IPS-NIHi11 (cell line): ENCODE measurements at regions not wholly inside any gene's neighbourhood (a gene's known extent, or its start where the extent isn't known, plus 50 kb on each side); places are given as distances from the start of the nearest gene placed in this dataset.

Source experiments
- DNase-seq: peaks from one replicate; pipeline ENCODE4 v3.0.0; 2012; ENCODE audit warnings: mixed read lengths, low spot score

DNA sequence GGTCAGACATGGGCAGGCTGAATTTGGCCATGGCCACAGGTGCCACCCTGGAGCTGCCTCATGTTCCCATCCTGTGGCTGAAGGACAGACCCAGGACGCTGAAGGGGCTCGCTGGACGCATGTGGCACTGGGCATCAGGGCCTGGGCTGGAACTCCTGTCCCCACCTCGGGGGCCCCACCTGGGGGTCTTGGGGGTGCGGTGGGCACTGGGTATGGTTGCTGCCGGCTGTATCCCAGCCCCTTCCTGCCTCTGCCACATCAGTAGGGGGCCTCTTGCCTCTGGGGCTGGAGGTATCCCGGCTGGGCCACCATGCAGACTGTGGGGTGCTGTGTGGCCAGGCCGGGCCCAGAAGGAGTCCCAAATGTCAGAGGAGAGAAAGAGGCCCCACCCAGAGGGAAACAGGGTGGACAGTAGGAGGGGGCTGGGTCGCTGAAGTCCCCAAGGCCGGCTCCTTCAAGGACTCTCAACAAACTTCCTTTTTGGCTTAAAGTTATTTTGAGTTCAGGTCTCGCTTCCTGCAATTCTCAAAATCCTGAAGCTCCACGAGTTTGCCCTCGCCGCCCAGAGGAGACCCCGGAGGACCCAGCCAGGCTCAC is 78.7 kb downstream of the SIK1 start:
- no peak for DNase-seq

DNA sequence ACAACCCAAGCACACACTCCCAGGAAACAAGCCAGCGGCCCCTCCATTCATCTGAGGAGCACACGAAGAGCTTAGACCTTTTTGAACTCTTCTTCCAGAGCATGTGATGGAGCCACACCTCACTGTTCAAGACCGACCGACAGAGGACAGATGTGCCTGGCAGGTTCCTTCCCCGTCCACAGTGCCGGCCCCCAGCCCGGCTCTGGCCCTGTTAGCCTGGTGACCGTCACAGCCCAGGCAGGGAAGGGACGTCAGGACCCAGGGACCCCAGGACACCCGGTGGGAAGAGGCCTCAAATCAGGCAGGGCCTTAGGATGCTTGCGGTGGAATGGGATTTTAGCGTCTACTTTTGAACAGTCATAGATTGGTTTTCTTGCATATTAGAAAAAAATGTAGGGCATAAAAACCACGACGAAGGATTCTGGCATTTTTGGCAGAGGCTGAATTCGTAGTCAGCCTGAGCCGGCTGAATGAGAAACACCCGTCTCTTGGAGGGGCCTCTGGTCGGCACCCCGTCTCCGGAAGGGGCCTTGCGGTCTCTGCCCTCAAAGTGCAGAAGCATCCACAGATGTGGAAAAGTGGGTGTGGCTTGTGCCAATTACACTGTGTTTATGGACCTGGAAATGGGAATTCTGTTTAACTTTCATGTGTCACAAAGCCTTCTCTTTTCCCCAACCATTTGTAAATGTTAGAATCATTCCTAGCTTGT is 79.3 kb downstream of the SIK1 start:
- no peak for DNase-seq

DNA sequence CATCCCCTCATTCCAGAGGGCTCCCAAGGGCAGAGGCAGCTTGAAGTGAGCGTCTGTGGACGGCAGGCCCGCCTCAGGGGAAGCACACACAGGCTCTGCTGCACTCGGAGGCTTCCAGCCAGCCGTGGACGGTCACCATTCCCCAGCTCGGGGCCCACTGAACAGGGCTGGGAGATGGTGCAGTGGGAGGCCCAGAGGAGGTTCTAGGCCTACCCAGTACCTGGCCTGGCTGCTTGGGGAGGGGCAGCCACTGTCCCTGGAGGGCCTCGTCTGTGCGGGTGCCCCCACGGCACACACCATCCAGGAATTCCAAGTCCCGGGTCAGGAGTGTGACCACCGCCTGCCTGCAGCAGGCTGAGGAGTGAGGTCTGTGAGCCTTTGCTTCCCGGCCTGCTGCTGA is 80.4 kb downstream of the SIK1 start:
- DNase-seq = no peak

DNA sequence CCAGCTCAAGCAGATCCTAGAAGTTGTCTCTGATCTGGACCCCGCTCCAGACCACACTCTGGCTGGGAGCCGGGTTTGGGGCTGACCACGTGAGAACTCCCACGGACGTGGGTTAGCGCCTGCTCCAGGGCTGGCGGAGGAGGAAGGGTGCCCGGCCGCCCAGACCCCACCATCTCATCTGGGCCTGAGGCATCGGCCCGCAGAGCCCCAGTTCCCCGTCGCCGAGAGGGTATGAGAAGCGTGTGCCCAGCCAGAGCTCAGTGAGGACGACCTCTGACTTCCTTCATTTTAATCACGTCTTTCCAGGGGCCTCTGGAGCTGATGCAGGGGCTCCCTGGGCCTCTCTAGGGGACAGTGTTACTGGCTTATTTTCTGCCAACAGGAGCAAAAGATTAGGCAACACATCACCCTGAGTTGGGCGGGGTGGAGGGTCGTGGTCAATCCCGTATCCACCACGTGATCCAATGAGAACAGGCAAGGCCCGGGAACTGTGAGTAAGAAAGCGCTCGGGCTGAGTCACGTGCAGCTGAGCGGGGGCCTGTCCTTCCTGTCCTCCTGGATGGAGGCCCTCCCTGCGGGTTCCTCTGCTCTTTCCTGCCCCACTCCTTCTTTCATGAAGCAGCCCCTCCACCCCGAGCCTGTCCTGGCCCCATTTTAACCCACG is 81.1 kb downstream of the SIK1 start:
- DNase-seq = no peak

DNA sequence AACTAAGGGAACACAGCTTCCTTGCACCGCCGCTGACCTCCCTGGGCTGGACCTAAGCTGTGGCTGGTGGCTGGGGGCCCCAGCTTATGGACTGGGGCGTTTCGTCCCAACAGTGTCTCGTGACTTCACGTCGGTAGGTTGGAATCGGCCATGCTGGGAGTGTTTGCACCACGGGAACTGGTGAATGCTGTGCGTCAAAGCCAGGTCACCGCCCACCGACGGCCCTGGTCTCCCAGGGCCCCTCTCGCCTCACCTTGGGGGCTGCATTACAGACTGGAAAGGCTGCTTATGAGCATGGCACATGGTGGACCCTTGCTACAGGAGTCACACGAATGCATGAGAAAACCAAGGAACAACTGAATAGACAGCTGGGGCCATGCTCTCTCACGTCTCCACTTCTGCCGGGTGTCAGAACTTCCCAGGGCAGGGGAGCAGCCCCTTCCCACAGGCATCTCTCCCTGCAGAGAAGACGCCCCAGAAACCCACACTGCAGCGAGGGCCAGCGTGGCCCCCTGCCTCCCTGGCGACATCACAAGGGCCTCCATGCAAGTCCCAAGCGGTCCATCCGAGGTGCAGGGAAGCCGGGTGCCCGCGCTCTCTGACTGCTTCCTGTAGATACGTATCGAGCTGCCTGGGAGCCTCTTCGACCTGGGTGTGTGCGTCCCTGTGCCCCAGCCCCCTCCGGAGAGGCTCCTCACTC is 81.7 kb downstream of the SIK1 start:
- DNase-seq = no peak

DNA sequence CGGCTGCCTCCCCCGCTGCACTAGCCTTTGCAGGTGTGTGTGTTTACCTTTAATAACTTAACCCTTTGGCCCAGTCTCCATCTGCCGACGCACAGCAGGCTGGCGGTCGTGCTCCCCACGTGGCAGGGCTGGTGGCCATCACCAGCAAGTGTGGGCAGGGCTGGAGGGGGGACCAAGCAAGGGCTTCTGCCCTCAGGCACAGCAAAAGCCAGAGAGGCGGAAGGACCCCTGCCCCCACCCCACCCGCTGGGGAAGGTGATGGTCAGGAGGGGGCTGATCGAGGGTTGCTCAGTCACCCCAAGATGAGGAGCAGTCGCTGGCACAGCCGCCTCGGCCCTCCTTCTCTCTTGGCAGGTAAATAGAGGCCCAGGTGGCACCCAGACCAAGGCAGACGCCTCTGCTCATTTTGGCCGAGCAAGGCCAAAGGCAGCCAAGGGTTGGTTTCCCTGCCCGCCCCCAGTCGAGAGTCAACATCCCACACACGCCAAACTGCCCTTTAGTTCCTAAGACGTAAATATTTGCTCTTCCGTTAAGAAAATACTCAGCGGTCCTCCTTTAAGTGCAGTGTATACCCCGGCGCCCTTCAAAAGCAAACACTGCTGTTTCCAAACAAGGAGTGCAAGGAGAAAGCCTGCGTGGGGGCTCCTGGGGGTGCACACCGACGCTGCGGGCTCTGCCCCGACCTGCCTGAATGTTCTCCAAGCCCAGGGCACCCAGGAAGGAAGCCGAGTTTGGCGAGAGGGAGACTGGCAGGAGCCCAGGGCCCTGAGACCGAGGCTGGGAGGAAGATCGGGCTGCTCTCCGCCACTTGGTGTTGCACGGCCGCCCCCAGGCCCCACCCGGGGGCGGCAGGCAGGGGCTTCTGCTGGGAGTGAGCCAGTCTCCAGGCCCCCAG is 82.7 kb downstream of the SIK1 start:
- no peak for DNase-seq

DNA sequence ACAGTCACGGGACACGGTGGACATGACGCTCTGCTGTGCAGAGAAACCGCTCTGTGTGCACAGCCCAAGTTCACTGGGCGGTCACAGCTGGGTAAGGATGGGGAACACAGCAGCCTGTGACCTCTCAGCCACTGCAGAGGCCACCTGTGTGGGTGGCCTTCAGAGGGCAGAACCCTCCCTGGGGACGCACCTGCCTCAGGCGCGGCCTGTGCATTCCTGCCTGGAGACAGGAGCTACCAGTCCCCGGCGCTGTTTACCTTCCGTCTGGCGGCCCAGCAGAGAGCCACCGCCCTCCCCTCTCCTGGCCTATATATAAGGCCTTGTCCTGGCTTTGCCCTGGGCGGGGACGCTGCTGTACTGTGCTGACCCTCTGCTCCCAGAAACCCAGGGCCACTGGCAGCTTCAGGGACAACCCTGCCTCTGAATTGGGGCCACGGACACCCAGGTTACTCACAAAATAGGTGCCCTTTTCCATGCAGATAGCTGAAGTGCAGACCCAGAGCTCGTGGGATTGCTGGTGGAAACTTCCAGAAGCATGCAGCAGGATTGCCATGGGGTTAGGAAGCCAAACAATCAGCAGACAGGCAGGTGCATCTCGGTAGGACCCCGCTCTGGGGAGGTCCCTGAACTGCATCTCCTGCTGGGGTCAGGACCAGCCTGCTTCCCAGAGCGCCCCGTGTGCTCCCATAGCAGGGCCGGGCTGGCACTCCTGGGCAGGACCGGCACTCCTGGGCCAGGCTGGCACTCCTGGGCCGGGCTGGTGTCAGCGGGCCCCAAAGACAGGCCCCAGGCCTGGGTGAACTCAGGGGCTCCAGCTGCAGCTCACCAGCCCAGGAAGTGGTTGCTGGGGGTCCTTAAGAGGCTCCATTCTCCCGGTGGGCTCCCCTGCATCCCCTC is 83.6 kb downstream of the SIK1 start:
- peak; percentile 65 for DNase-seq

DNA sequence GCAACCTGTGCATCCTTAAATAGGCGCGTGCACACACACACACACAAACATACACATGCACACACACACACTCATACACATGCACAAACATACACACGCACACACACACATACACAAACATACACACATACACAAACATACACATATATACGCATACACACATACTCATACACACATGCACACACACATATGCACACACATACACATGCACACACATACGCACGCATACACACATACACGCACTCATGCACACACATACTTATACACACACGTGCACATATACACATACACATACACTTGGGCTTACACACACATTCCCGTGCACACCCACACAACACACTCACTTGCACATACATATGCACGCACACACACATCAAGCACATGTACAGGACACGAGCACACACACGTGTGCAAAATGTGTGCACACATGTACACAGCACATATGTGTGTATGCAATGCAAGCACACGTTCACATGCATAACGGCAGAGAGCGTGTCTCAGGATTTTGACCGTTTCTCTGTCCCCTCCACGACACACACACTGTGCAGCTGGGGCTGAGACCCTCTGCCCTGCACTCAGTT is 84.5 kb downstream of the SIK1 start:
- no peak for DNase-seq

DNA sequence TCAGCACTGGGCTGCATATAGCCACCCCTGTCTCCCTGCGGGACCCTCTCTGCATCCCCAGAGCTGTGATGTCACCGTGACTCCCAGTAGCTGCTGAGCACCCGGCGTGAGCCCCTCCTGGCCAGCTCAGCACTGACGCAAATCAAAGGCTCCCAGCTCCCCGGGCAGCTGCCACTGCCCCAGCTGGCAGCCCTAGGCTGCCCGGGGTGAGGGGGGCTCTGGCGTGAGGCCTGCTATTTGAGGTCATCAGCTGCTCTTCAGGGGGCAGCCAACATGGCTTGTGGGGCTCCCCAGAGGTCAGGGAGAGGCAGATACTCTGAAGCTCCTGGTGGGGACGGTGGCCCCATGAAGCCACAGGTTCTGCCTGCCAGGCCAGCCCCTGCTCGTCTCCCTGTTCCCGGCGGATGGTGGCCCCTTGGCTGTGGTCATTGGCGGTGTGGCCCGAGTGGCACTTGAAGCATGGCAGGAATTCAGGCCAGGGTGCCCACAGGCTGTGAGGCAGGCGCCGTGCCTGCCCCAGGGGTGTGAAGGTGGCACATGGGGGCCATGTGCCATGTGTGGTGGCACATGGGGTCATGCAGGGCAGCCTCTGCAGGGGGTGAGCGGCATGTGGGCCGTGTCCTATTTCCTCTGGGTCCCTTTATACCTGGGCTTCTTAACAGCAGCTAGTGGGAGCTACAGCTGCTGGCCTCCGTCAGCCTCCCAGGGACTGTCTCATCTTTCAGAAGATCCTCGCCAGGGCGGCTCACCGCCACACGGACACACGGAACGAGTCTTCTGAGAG is 85.4 kb downstream of the SIK1 start:
- DNase-seq = no peak

DNA sequence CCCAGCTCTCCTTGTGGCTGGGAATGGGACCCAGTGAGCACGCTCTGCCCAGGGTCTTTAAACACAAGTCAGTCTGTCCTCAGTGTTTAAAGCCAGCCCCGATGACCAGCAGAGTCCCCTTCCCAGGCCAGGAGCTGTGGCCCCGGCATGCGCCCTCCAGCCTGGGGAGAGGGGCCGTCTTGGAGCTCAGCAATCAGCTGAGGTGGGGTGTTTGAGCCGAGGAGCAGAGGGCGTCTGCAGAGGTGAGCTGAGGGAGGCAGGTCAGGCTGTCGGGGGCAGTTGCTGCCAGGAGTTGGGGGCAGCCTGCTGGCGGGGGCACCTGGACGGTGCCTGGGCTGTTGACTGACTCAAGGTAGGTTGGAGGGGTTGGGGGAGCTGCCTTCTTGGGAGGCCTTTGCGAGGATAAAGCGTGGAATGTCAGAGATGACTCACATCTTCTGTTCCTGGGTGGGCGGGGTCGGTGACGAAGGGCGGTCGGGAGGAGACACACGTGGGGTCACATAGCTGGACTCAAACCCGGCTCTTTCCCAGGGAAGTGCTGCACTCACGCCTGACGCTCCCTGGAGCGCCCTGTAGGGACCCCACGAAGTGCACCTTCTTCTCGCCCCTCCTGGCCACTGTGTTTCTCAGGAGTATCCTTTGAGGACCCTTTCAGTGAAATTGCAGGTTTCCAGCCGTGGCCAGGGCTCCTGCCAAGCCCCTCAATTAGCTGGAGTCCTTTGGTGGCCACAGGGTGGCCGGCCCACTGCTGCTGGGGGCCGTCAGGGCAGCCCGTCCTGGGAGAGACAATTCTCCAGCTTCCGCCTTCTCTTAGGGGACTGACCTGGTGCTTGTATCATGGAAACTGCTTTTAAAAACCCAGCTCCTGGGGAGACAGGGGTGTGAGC is 86.2 kb downstream of the SIK1 start:
- DNase-seq = no peak

DNA sequence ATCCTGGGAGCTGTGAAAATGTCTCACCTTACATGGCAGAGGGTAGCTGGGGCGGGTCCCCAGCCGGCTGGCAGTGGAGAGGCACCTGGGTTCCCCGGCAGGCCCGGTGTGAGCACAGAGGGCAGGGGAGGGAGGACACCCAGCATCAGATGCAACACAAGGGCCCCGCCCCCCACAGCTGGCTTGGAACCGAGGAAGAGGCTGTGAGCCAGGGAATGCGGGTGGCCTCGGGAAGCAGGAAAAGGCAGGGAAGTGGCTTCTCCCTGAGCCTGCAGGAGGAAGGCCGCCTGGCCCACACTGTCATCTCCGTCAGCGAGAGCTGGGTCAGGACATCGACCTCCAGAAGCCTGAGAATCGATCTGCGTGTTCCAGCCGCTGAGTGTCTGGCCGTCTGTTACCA is 87.3 kb downstream of the SIK1 start:
- DNase-seq = no peak

DNA sequence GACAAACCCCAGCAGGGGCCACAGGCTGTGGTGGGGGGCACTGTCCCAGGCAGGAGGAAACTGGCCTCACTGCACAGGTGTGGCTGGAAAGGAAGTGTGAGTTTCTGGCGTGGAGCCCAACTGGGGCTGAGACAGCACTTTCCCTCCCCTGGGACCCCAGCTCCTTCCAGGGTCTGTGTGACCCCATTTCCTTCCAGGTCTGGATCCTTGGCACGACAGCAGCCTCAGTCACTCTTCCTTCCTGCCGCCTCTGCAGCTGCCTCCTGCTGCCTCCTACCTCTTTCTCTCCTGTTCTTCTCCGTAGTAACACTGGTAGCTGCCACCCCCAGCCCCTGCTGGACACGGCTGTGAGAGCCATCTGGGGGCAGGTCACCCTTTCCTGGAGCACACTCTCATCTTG is 88.0 kb downstream of the SIK1 start:
- DNase-seq = no peak

DNA sequence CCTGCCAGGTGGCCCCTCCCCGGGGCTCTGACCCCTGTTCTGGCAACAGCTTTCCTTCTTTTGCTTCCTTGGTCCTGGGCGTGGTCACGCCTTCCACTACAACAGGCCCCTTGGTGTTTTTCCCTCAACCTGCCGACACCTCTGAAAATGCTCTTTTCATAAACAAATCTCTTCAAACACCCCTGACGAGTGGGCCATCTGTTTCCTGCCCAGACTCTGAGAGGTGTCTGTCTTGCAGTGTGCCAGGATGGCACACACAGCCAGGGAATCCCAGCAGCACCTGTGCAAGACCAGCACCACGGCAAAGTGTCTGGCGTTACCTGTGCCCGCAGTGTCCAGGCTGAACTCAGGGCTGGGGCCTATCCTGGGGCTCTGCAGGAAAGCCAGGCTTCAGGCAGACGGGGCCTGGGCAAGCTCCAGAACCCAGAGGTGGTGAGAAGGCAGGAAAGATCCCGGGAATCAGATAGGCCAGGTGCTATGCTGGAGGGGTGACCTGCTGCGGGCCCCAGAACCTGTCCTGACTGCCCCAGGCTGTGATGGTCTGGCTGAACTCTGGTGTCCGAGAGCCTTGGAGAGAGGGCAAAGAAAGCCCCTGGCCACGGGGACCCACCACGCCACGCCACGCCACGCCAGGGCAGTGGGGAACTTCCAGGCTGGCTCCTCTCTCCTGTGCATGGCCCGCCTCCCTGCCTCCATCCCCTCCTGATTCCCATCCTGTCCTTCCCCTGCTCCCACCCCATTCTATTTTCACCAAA is 88.9 kb downstream of the SIK1 start:
- DNase-seq = no peak

DNA sequence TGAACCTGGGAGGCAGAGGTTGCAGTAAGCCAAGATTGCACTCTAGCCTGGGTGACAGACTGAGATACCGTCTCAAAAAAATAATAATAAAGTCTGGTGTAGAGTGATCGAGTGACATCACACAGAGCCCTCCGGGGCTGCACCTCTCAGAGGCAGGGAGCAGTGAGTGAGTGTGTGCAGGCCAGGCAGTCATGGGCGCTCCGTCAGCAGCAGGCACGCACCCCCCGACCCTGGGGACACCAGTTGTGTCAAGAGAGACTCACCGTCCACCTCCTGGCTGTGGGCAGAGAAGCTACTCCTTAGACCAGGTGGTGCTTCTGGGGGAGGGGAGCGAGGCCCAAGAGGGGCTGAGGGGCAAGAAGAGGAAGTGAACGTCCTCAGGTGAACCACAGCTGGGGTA is 91.8 kb downstream of the SIK1 start:
- no peak for DNase-seq

DNA sequence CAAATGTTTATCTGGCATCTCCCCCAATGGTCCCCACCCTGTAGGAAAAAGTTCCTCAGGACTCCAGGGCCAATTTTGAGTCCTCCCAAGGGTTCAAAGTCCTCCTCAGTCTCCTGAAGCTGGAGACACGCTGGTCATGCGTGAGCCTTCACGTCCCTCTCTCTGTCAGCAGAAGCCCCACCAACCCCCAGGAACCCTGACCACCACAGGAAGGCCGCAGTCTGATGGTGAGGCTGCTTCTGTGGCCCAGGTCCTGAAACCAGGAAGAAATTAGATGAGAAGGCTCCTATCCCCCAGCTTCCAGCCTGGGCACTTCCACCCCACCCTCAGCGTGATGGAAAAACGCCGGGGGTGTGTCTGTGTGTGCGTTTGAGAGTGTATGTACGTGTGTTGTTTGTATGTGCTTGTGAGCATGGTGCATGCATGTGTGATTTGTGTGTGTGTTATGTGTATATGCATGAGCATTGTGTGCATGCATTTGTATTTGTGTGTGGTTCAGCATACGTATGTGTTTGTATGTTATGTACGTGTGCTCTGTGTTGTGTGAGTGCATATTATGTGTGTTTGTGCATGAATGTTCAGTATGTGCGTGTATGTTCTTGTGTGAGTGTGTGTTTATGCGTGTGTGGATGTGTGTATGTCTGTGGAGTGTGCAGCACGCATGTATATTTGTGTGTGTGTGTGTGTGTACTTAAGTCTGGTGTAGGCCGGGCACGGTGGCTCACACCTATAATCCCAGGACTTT is 92.5 kb downstream of the SIK1 start:
- DNase-seq = no peak

DNA sequence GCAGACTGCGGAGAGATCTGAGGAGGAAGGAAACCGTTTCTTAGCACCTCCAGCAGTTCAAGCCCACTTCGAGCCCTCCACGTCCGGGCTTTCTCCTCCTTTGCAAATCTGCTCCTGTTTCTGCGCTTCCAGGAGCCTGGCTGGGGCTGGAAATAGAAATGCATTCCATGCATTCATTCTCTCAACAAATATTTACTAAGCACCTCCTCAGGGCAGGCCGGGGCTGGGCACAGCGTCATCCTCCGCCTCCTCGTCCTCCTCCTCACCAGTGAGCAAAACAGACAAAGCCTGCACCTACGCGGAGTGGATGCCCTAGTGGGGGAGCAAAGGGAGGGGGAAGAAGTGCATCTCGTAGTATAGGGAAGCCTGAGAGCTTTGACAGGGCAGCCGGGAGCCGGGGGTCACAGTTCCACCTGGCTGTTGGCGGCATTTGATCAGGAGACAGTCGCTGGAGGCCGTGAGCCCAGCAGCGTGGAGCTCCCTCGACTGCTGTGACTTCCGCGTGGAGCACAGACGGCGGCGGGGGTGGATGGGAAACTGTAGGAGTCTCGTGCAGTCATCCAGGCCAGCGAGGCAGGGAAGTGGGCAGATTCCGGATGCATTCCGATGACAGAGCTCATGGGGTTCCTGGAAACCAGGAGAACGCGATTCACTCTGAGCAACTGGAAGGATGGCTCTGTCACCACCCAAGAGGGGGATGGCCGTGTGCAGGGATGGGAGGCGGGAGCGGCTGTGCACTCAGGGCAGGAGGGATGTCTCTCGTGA is 93.5 kb downstream of the SIK1 start:
- DNase-seq = peak; percentile 70
